GM19328 (cell line): ENCODE measurements at regions not wholly inside any gene's neighbourhood (a gene's known extent, or its start where the extent isn't known, plus 50 kb on each side); places are given as distances from the start of the nearest gene placed in this dataset.

ENCODE experiments used
- ATAC-seq: cut with Tn5 transposase; IDR thresholded peaks from one replicate; pipeline ENCODE4 v1.9.1; 2021; ENCODE audit warnings: mild to moderate bottlenecking, moderate library complexity; ENCODE audit not compliant: unreplicated experiment

DNA sequence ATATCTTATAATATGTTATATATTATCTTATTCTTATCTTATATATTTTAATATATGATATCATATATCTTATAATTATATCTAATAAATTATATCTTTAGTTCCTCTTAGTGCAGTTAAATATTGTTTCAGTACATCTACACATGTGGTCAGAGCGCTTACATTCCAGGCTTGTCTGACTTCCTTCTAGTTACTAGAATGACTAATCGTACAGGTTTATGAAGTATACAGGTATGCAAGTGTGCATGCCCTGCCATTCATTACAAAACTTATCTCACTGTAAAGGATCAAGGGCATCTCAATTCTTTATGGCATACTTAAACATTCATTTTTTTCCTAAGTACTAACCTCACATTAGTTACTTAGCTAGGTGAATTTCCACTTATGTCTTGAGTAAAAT is 1278.0 kb upstream of the MAP3K7 start:
- no peak for ATAC-seq

- no peak for ATAC-seq
Measured at GRCh38 chr6:91860541-91861335, 1273.9 kb upstream of the MAP3K7 start.

- ATAC-seq, result no peak
Measured at GRCh38 chr6:91852252-91852651, 1265.4 kb upstream of the MAP3K7 start.

GRCh38 chr6:91834813-91835212 is 1247.9 kb upstream of the MAP3K7 start:
- ATAC-seq, result no peak

DNA sequence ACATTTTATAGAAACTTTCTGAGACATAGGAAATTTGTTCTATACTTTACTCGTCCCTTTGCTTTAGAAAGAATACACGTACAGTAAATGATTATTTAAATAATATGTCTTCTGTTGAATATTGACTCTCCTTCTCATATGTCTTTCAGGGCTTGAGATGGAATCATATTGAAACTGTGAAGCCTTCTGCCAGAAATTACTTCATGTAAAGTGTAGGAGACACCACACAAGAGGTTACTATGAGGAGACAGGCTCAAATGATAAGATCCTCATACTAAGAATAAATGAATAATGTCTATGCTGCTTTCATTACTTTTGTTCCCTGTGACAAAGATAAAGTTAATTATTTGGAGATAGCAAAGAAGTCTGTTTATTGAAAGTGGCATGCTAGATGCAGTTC is 1240.3 kb upstream of the MAP3K7 start:
- ATAC-seq, result no peak

GRCh38 chr6:91826128-91826527 is 1239.3 kb upstream of the MAP3K7 start:
- ATAC-seq, result no peak

GRCh38 chr6:91824331-91824730 is 1237.5 kb upstream of the MAP3K7 start:
- no peak for ATAC-seq

- ATAC-seq, result no peak
Measured at GRCh38 chr6:91822581-91822980, 1235.7 kb upstream of the MAP3K7 start.

- no peak for ATAC-seq
Measured at GRCh38 chr6:91816335-91816734, 1229.5 kb upstream of the MAP3K7 start.

DNA sequence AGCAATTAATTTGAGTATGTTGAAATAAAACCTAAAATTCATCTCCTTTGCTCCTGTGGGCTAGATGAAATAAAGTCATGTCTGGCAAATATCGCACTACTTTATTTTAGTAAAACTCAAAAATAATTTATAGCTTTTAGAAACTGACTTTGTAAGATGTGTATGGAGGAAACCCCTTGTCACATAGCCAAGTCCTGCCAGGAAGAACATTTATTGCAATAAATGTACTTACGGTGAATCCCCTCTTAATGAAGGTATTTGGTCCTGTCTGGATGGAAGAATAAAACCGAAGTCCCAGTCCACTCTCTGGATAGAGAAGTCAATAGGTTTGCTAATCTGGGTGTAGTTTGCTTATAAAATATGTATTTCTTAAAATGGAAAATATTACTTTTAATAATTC is 1226.8 kb upstream of the MAP3K7 start:
- ATAC-seq, result no peak

DNA sequence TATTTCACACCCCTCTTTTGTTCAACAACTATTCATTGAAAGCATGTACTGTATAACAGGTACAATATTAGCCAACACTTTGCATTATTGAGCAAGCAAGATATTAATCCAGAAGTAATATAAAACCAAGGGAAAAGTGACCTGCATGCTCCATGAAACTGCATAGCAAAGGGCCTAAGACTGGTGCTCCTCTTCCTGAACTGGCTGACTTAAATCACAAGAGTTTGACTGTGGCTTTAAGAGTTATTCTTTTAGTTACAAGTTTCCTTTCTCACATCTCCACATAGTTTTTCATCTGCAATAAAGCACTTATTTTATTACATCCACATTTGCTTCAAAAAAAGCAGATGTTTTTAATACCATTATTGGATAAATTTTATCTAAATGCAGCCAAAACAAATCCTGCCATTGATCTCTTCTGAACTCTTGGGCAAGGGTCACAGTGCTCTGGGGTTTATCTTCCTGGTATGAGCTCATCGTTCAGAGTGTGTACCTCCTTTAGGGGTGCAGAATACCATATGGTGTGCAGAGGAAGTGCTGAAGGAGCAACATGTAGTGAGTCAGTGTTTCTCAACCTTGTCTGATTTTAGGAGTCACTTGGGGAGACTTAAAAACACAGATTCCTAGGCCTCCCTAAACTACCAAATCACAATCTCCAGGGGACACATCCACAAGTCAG is 1225.9 kb upstream of the MAP3K7 start:
- no peak for ATAC-seq

DNA sequence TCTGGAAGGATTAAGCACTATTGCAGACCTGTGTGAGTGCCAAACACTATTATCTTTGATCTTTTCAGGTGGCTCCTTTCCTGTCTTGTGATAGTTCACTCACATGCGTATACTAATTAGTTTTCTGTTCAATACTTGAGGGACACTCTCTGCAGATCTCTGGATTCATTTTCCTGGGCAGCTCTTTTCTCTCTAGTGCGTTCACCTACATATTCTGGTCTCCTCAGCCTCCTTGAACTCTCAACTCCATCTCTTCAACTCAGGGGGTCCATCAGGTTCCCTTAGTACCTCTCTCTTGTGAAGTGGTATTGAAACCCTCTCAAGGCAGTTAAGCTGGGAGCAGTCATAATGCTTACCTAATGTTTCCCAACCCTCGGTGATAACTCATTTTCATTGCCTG is 1218.1 kb upstream of the MAP3K7 start:
- no peak for ATAC-seq

DNA sequence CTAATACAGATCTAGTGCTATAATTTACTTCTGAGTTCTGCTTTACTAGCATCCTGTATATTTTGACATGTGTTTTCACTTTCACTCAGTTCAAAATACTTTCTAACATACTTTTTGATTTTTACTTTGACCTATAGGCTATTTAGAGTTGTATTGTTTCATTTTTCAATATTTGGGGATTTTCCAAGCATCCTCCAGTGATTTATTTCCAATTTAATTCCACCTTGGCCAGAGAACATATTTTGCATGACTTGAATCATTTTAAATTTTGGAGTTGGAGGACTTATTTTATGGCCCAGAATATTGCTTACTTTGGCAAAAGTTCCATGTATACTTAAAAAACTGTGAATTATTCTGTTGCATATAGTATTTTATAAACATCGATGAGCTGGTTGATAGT is 1215.6 kb upstream of the MAP3K7 start:
- ATAC-seq, result no peak

DNA sequence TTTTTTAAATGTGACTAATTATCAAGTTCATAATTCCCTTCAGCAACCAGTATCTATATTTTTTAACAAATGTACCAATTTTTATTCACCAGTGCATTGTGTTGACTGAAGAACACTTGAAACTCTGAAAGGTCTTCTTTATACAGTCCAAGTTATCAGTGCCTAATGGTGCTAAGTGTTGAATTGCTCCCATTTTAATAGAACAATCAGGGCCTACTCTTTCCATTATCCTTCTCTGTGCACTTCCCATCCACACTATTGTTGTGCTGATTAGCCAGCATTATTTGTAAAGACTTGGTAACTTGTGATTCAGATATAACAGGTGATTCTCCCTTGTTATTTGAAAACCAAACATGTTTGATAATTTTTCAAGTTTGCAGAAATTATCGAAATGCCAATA is 1209.7 kb upstream of the MAP3K7 start:
- ATAC-seq, result no peak

GRCh38 chr6:91788501-91788900 is 1201.6 kb upstream of the MAP3K7 start:
- ATAC-seq, result no peak

DNA sequence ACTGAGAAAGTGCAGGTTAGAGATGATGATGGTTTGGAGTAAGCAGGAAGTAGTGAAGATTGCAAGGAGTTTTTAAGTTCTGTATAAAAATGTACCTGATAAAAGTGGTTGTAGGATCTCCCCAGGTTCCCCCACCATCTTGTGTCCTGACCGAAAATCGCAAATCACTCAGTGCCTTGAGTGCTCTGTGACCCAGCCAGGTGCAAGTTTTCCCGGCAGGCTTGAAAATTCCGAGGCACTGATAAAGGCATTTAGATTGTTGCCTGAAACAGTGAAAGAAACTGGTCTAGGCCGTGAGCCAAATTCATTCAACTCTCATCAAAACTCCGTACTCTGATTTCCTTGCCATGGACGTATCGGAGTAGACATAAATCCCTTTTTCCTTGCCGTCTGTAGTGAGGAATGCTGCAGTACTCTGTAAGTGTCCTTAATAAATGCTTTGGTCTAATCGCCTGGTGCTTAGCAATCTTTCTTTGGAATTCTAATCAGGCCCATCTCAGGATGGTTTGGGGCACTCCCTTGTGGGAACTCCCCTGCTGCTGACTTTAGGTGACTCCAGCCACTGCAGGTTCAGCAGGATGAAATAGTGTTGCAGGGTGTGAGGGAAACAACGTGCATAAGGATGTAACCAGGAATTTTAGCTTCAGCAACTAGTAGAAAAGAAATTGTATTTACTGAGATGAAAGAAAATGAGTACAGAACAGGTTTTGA is 1199.8 kb upstream of the MAP3K7 start:
- no peak for ATAC-seq

GRCh38 chr6:91782802-91783201 is 1195.9 kb upstream of the MAP3K7 start:
- ATAC-seq, result no peak

GRCh38 chr6:91781946-91782345 is 1195.1 kb upstream of the MAP3K7 start:
- no peak for ATAC-seq

GRCh38 chr6:91780270-91780669 is 1193.4 kb upstream of the MAP3K7 start:
- no peak for ATAC-seq

DNA sequence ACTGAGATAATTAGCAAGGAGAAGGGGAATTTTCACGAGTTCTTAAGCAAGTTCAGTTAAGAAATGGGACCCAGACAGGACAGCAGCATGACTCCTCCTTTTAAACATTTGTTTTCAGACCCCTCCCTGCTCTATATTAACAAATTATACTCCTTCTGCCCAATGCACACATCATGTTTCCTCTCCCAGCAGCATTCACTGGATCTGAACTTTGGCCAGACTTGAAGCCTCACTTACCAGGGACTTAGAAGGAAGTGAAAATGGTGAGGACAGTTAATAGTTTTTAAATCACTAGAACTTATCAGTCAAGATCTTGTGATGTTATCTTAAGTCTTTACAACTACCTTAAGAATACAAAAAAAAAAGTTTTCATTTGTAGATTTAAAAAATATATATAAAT is 1174.7 kb upstream of the MAP3K7 start:
- no peak for ATAC-seq

DNA sequence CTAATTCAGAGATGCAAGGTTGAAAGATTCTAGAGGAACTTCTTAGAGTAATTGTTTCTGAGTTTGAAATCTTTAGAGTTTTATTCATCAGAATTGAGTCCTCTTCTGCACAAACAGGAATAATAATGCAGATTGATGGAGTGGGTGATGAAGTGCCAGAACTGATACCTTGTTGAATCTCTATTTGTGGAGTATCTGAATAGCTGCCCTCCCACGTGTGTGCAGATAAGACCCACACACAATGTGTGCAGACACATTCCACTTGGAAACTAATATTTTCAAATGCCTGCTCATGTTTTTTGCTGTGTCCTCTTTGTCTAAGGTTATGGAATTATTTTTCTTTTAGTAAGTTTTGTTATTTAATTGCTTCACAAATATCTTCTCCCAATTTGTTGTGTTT is 1167.8 kb upstream of the MAP3K7 start:
- ATAC-seq, result no peak

DNA sequence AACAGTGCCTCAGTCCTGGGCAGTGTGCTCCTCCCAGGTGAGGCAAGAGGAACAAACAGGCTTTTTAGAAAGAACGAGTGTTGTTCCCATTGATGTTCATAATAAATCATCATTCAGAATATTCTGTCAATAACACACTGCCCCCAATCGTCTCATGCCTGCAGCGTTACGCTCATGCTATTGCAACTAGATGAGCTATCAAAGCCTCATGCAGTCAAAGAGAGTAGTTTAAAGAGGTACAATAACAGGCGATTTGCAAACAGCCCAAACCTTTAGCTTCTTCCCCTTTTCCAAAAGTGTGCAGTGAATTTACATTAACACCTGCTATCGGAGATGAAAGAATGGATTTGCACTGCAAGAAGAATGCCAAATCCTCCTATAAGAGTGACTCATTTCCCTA is 1164.7 kb upstream of the MAP3K7 start:
- ATAC-seq, result no peak
